ENCODE measurements at regions not wholly inside any gene's neighbourhood (a gene's known extent, or its start where the extent isn't known, plus 50 kb on each side); places are given as distances from the start of the nearest gene placed in this dataset.

DNA sequence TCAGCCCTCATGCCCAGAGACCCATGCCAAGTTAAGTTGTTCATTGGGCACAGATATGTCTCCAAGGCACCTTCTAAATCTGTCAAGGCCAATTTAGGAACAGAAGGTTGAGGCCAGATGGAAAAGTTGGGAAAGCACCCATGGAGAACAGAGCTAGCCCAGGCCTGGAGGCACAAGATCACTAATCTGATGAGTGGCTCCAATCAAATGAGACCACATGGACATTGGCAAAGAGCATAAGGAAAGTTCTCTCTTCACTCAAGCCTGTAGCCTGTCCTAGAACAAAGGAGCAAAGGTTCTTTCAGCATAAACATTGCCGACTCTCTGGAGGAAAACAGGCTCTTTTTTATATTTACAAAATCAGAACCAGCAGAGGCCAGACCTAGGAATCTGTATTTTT is 154.8 kb downstream of the RNF152 start:
- Histone ChIP-seq H3K4me3 (no peak overlapping the region), H3K36me3 (no peaks in the 10 kb centered on the region), H3K4me1 (peaks cover 29 to 40% (median 38%) of the 10 kb centered on the region in 4 donors), H3K27me3 (no peaks in the 10 kb centered on the region), H3K27ac (peak overlapping the region; percentile 18 to 81 (median 67)), H3K9me3 (no peaks in the 10 kb centered on the region)
- TF ChIP-seq POLR2AphosphoS5 (IDR thresholded peaks at IDR 0.05) (peak in 2 of 3 donors; percentile 12 to 21), EP300 (IDR thresholded peaks at IDR 0.05) (no peak), POLR2A (IDR thresholded peaks at IDR 0.05) (no peak)
- TF ChIP-seq, protein P1, sequence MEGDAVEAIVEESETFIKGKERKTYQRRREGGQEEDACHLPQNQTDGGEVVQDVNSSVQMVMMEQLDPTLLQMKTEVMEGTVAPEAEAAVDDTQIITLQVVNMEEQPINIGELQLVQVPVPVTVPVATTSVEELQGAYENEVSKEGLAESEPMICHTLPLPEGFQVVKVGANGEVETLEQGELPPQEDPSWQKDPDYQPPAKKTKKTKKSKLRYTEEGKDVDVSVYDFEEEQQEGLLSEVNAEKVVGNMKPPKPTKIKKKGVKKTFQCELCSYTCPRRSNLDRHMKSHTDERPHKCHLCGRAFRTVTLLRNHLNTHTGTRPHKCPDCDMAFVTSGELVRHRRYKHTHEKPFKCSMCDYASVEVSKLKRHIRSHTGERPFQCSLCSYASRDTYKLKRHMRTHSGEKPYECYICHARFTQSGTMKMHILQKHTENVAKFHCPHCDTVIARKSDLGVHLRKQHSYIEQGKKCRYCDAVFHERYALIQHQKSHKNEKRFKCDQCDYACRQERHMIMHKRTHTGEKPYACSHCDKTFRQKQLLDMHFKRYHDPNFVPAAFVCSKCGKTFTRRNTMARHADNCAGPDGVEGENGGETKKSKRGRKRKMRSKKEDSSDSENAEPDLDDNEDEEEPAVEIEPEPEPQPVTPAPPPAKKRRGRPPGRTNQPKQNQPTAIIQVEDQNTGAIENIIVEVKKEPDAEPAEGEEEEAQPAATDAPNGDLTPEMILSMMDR (IDR thresholded peaks at IDR 0.05): no peak
- intact Hi-C loops (cut with DNase I; ENCODE audit: low total_unique reads): no loop called here
- no peak for DNase-seq
- WGBS, 5 donors: 23 to 57% (median 41%) methylated on average over 1 of the region's 1 CpG

DNA sequence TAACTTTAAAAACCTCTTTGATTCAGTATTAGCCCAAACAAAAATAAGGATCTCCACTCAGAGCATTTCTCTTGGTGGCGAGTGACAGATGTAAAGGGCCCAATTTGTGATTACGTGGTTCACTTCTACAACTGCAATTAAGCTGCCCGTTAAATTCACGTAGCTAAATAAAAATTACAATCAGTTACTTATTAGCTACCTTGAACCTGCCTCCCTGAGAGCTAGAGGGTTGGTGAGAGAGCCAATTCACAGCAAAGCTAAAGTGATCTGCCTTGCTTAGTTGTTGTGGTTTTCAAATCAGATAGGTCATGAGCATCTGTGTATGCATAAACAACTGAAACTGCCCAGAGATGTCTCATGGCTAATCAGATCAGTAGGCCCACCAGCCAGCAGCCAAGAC is 156.7 kb downstream of the RNF152 start:
- Histone ChIP-seq H3K27ac (peak overlapping the region; percentile 30 to 81 (median 47)), H3K27me3 (no peaks in the 10 kb centered on the region), H3K36me3 (no peaks in the 10 kb centered on the region), H3K4me3 (no peak overlapping the region), H3K9me3 (no peaks in the 10 kb centered on the region), H3K4me1 (peaks cover 35 to 53% (median 45%) of the 10 kb centered on the region in 4 donors)
- TF ChIP-seq, protein P1 (IDR thresholded peaks at IDR 0.05): no peak
- no peak for TF ChIP-seq POLR2AphosphoS5 (IDR thresholded peaks at IDR 0.05)
- TF ChIP-seq EP300 (IDR thresholded peaks at IDR 0.05): no peak
- TF ChIP-seq POLR2A (IDR thresholded peaks at IDR 0.05): no peak
- intact Hi-C loops (cut with DNase I; ENCODE audit: low total_unique reads): no loop called here
- WGBS, 5 donors: 42 to 74% (median 45%) methylated on average over 4 of the region's 4 CpGs
- no peak for DNase-seq

DNA sequence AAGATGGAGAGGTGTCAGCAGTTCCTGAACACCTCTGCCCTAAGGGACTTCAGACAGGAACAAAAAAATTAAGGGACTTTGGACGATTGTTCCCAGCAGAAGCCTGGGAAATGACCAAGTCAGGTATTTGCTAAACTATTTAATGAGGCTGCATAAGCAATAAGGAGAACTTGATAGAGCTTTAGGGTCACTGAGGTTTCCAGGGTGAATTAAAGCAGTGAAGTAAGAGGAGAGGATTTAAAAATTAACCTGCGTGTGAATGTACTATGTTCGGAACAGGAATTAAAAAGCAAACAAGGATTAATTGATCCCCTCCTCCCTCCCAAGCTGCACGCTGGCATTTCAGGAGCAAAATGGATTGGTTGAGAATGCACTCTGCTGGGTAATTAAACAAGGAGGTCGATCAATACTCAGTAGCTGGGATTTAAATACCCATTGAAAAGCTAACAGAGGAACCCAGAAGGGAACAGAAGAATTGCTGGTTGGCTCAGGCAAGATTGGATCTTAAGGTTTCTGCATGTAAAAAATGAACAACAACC is 157.2 kb downstream of the RNF152 start:
- no peak for TF ChIP-seq POLR2AphosphoS5 (IDR thresholded peaks at IDR 0.05)
- TF ChIP-seq, protein P1 (IDR thresholded peaks at IDR 0.05): no peak
- no peak for TF ChIP-seq POLR2A (IDR thresholded peaks at IDR 0.05)
- TF ChIP-seq EP300 (IDR thresholded peaks at IDR 0.05): no peak
- H3K27ac ChIP-seq: peak overlapping the region; percentile 26 to 81 (median 62)
- no peaks in the 10 kb centered on the region for H3K27me3 ChIP-seq
- no peaks in the 10 kb centered on the region for H3K9me3 ChIP-seq
- intact Hi-C loops (cut with DNase I; ENCODE audit: low total_unique reads): no loop called here
- DNase-seq: peak in 1 of 2 donors; percentile 60
- H3K4me1 ChIP-seq: peaks cover 35 to 53% (median 45%) of the 10 kb centered on the region in 4 donors
- no peaks in the 10 kb centered on the region for H3K36me3 ChIP-seq
- no peak overlapping the region for H3K4me3 ChIP-seq
- WGBS, 5 donors: 28 to 54% (median 48%) methylated on average over 5 of the region's 5 CpGs

DNA sequence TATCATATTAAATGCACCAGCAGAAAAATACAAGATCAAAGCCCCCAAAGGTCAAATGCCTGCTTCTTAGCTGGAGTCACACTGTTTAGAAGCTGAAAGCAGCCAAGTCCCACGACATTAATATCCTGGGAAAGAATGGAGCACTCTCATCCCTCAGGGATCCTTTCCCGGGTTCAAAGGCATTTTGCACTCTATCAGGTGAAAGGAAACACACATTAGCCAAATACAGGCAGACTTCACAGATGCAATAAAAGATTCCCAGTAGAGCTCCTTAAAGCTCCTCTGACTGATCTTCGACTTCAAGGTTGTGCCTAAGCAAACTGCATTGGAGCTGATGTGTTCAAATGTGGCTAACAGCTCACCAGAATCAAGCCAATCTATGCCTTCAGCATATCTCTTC is 158.4 kb downstream of the RNF152 start:
- no peak for DNase-seq
- peaks cover 35 to 53% (median 45%) of the 10 kb centered on the region in 4 donors for H3K4me1 ChIP-seq
- no peaks in the 10 kb centered on the region for H3K36me3 ChIP-seq
- peak overlapping the region; percentile 47 to 81 (median 67) for H3K27ac ChIP-seq
- no peaks in the 10 kb centered on the region for H3K9me3 ChIP-seq
- WGBS, 5 donors: 42 to 55% (median 48%) methylated on average over 3 of the region's 3 CpGs
- no peaks in the 10 kb centered on the region for H3K27me3 ChIP-seq
- no peak overlapping the region for H3K4me3 ChIP-seq
- intact Hi-C loops (cut with DNase I; ENCODE audit: low total_unique reads): no loop called here
- TF ChIP-seq, protein P1 (IDR thresholded peaks at IDR 0.05): no peak
- TF ChIP-seq POLR2A (IDR thresholded peaks at IDR 0.05): no peak
- no peak for TF ChIP-seq EP300 (IDR thresholded peaks at IDR 0.05)
- TF ChIP-seq POLR2AphosphoS5 (IDR thresholded peaks at IDR 0.05): no peak
